HUES64 (cell line): ENCODE measurements at regions not wholly inside any gene's neighbourhood (a gene's known extent, or its start where the extent isn't known, plus 50 kb on each side); places are given as distances from the start of the nearest gene placed in this dataset.

Experiments used
- H3K27ac ChIP-seq: 2 replicates; pipeline ENCODE4 v1.7.0; 2013; ENCODE audit warnings: low read depth, low read length, inconsistent platforms
- H3K27me3 ChIP-seq: 2 replicates; pipeline ENCODE4 v1.6.1; 2013; ENCODE audit warnings: mild to moderate bottlenecking, low read length; ENCODE audit not compliant: insufficient read depth
- H3K36me3 ChIP-seq: 2 replicates; pipeline ENCODE4 v1.6.1; 2013; ENCODE audit warnings: mild to moderate bottlenecking, low read length; ENCODE audit not compliant: insufficient read depth
- H3K4me1 ChIP-seq: 2 replicates; pipeline ENCODE4 v1.6.1; 2013; ENCODE audit warnings: mild to moderate bottlenecking, low read length, moderate library complexity; ENCODE audit not compliant: insufficient read depth
- H3K4me3 ChIP-seq: 2 replicates; pipeline ENCODE4 v1.5.1; 2013; ENCODE audit warnings: mild to moderate bottlenecking, low read length, moderate library complexity
- H3K9ac ChIP-seq: 2 replicates; pipeline ENCODE4 v1.6.1; 2013; ENCODE audit warnings: mild to moderate bottlenecking, low read depth, low read length
- H3K9me3 ChIP-seq: 2 replicates; pipeline ENCODE4 v1.6.1; 2013; ENCODE audit warnings: low read depth, low read length; ENCODE audit not compliant: insufficient read depth
- whole genome bisulfite sequencing: fragments of 150-250, 120-280 bp; methylation state at CpG from one replicate; pipeline ENCODE4 v1.1.7; 2013; ENCODE audit warnings: missing lambda C conversion rate; 5-methylcytosine and 5-hydroxymethylcytosine counted together

- no peak overlapping the region for H3K27ac ChIP-seq
- WGBS = 94% methylated on average over 1 of the region's 1 CpG
- H3K9me3 ChIP-seq = no peaks in the 10 kb centered on the region
- no peaks in the 10 kb centered on the region for H3K36me3 ChIP-seq
- H3K4me3 ChIP-seq = no peak overlapping the region
- H3K9ac ChIP-seq = no peak overlapping the region
- H3K4me1 ChIP-seq = no peaks in the 10 kb centered on the region
- H3K27me3 ChIP-seq = no peaks in the 10 kb centered on the region
Measured at GRCh38 chr3:116767726-116768125, 58.1 kb downstream of the TUSC7 start.

GRCh38 chr3:116770815-116771450, 61.4 kb downstream of the TUSC7 start:
- Histone ChIP-seq H3K36me3 (no peaks in the 10 kb centered on the region), H3K4me3 (no peak overlapping the region)
- WGBS = 11% methylated on average over 7 of the region's 7 CpGs

GRCh38 chr3:116776880-116777785, 67.6 kb downstream of the TUSC7 start:
- Histone ChIP-seq H3K9ac (no peak overlapping the region), H3K27ac (no peak overlapping the region), H3K27me3 (no peaks in the 10 kb centered on the region), H3K4me1 (peaks cover 17% of the 10 kb centered on the region), H3K36me3 (no peaks in the 10 kb centered on the region), H3K4me3 (no peak overlapping the region), H3K9me3 (no peaks in the 10 kb centered on the region)
- WGBS = 84% methylated on average over 10 of the region's 10 CpGs

More at GRCh38 chr3:116770815-116771450, 61.4 kb downstream of the TUSC7 start:
- Histone ChIP-seq H3K27me3 (no peaks in the 10 kb centered on the region), H3K4me1 (no peaks in the 10 kb centered on the region), H3K9ac (no peak overlapping the region), H3K9me3 (no peaks in the 10 kb centered on the region), H3K27ac (no peak overlapping the region)

- Histone ChIP-seq H3K4me3 (no peak overlapping the region), H3K27ac (no peak overlapping the region), H3K36me3 (no peaks in the 10 kb centered on the region), H3K4me1 (peaks cover 22% of the 10 kb centered on the region), H3K27me3 (no peaks in the 10 kb centered on the region), H3K9ac (no peak overlapping the region), H3K9me3 (no peaks in the 10 kb centered on the region)
- 77% methylated on average over 3 of the region's 3 CpGs for WGBS
Measured at GRCh38 chr3:116785226-116785625, 75.6 kb downstream of the TUSC7 start.

GRCh38 chr3:116802651-116803050, 93.1 kb downstream of the TUSC7 start:
- Histone ChIP-seq H3K4me3 (no peak overlapping the region), H3K36me3 (no peaks in the 10 kb centered on the region), H3K9ac (no peak overlapping the region), H3K27me3 (no peaks in the 10 kb centered on the region), H3K9me3 (no peaks in the 10 kb centered on the region), H3K4me1 (no peaks in the 10 kb centered on the region; the same call in 1 of the 2 replicates), H3K27ac (no peak overlapping the region)

- Histone ChIP-seq H3K4me3 (no peak overlapping the region), H3K36me3 (no peaks in the 10 kb centered on the region), H3K9ac (no peak overlapping the region), H3K27me3 (no peaks in the 10 kb centered on the region), H3K9me3 (0 out of 2 replicates have a peak, but pooled peaks cover 5% of the 10 kb centered on the region), H3K27ac (no peak overlapping the region), H3K4me1 (no peaks in the 10 kb centered on the region; the same call in 1 of the 2 replicates)
- WGBS = 100% methylated on average over 1 of the region's 1 CpG
Measured at GRCh38 chr3:116806351-116806750, 96.8 kb downstream of the TUSC7 start.

GRCh38 chr3:116808725-116809124, 99.1 kb downstream of the TUSC7 start:
- no peak overlapping the region for H3K9ac ChIP-seq
- 0 out of 2 replicates have a peak, but pooled peaks cover 5% of the 10 kb centered on the region for H3K9me3 ChIP-seq
- H3K4me1 ChIP-seq = no peaks in the 10 kb centered on the region
- H3K27ac ChIP-seq = no peak overlapping the region
- no peak overlapping the region for H3K4me3 ChIP-seq
- 100% methylated on average over 1 of the region's 1 CpG for WGBS
- H3K36me3 ChIP-seq = no peaks in the 10 kb centered on the region
- H3K27me3 ChIP-seq = no peaks in the 10 kb centered on the region

GRCh38 chr3:116809208-116809607, 99.6 kb downstream of the TUSC7 start:
- Histone ChIP-seq H3K27me3 (no peaks in the 10 kb centered on the region), H3K9me3 (0 out of 2 replicates have a peak, but pooled peaks cover 5% of the 10 kb centered on the region), H3K4me1 (peaks cover 5% of the 10 kb centered on the region; the same call in 1 of the 2 replicates), H3K9ac (no peak overlapping the region), H3K27ac (no peak overlapping the region), H3K36me3 (no peaks in the 10 kb centered on the region), H3K4me3 (no peak overlapping the region)
- WGBS = 85% methylated on average over 4 of the region's 4 CpGs

GRCh38 chr3:116811754-116812153, 102.2 kb downstream of the TUSC7 start:
- 0 out of 2 replicates have a peak, but pooled peaks cover 5% of the 10 kb centered on the region for H3K9me3 ChIP-seq
- H3K27ac ChIP-seq = no peak overlapping the region
- no peak overlapping the region for H3K4me3 ChIP-seq
- no peaks in the 10 kb centered on the region for H3K36me3 ChIP-seq
- peaks cover 28% of the 10 kb centered on the region for H3K4me1 ChIP-seq
- WGBS = 98% methylated on average over 3 of the region's 3 CpGs
- H3K9ac ChIP-seq = no peak overlapping the region
- no peaks in the 10 kb centered on the region for H3K27me3 ChIP-seq

GRCh38 chr3:116812949-116813348, 103.4 kb downstream of the TUSC7 start:
- Histone ChIP-seq H3K27me3 (no peaks in the 10 kb centered on the region), H3K4me3 (no peak overlapping the region), H3K9ac (no peak overlapping the region), H3K4me1 (peaks cover 34% of the 10 kb centered on the region), H3K36me3 (no peaks in the 10 kb centered on the region), H3K27ac (no peak overlapping the region), H3K9me3 (0 out of 2 replicates have a peak, but pooled peaks cover 5% of the 10 kb centered on the region)

GRCh38 chr3:116815321-116815720, 105.7 kb downstream of the TUSC7 start:
- no CpG with 5 or more reads among the region's 1 CpG for WGBS
- Histone ChIP-seq H3K9me3 (no peaks in the 10 kb centered on the region), H3K27me3 (no peaks in the 10 kb centered on the region), H3K9ac (no peak overlapping the region), H3K4me3 (no peak overlapping the region), H3K36me3 (no peaks in the 10 kb centered on the region), H3K4me1 (peaks cover 45% of the 10 kb centered on the region), H3K27ac (no peak overlapping the region)
